ENCODE measurements at regions not wholly inside any gene's neighbourhood (a gene's known extent, or its start where the extent isn't known, plus 50 kb on each side); places are given as distances from the start of the nearest gene placed in this dataset.
"Not testable (repeated sequence)": the region's sequence is repeated elsewhere in the genome, so short reads cannot be mapped to it uniquely, and the experiment has no call there.

DNA sequence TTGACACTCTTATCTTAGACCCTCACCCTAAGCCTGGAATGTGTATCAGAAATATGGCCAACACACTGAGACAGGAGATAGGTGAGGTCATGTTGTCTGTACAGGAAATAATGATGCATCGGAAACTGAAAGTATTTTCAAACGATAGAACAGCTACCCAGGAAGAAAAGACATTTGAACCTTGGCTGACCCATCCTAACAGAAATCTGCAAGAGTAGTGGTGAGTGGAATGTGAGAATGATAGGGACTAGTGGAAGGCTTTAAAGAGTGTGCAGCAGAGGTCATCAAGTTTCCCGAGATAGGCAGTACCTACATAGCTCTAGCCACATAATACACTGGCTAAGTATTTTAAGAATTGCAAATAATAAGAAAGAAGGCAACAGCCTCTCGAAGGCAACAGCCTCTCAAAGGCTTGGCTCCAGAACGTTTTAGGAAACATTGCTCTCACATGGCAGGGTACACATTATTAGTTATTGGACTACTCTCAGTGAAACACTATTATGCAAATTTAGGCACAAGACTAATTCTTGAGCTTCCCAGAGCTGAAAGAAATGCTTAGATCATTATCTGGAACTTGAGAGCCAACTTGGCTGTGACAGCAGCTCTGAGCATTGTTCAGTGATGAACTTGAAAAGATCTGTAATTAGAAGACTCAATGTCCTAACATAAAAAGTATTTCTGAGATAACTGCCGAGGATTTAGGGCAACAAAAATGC is 133.1 kb upstream of the FBXL7 start:
- peak; percentile 28 for DNase-seq
- Histone ChIP-seq H3K9me3 (peaks cover 3% of the 10 kb centered on the region; the same call in 1 of the 2 replicates), H3K4me3 (no peak overlapping the region), H3K36me3 (no peaks in the 10 kb centered on the region), H3K27me3 (no peaks in the 10 kb centered on the region)

DNA sequence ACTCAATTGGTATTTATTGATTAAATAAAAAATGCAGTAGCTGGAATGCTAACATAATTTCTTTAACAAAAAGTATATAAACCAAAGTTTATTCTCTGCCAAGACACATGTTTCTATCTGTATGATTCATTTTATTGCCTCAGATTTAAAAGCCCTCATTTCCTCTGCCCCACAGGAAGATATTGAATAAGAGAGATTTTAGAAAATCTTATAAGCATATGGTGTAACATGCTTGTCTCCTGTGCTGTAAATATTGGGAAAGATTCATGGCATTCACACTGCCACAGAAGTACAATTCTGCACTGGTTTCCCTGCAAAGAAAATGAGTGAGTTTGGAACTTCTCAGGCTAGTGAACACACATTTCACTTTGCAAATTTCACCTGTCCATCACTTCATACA is 134.9 kb upstream of the FBXL7 start:
- Histone ChIP-seq H3K36me3 (no peaks in the 10 kb centered on the region), H3K4me3 (no peak overlapping the region), H3K9me3 (peaks cover 3% of the 10 kb centered on the region; the same call in 1 of the 2 replicates), H3K27me3 (no peaks in the 10 kb centered on the region)
- no peak for DNase-seq

DNA sequence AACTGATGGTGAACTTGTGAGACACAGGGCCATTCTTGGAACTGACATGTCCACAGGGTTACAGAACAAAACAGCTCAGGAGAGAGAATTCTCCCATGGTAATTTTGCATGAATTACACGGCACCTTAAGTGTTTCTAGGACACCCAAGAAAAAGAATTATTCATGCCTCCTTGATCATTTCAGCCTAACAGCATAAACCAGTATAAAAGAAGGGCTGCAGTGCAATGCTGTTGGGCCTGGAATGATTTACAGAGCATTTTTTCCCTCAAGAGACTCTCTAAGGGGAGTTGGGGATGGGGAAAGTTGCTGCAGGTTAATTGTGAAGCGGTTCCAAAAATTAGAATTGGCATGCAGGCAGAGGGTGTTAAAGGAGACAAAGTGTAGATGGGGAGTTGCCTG is 136.4 kb upstream of the FBXL7 start:
- H3K9me3 ChIP-seq = peaks cover 7% of the 10 kb centered on the region
- no peak overlapping the region for H3K4me3 ChIP-seq
- H3K36me3 ChIP-seq = no peaks in the 10 kb centered on the region
- no peak for DNase-seq
- no peaks in the 10 kb centered on the region for H3K27me3 ChIP-seq

DNA sequence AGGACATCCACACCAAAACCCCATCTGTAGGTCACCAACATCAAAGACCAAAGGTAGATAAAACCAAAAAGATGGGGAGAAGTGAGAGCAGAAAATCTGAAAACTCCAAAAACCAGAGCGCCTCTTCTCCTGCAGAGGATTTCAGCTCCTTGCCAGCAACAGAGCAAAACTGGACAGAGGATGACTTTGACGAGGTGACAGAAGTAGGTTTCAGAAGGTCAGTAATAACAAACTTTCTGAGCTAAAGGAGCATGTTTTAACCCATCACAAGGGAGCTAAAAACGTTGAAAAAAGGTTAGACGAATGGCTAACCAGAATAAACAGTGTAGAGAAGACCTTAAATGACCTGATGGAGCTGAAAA is 142.9 kb upstream of the FBXL7 start:
- DNase-seq, H3K4me3 ChIP-seq, H3K36me3 ChIP-seq: not testable (repeated sequence)

GRCh38 chr5:15356308-15357091 is 143.5 kb upstream of the FBXL7 start:
- not testable (repeated sequence) for DNase-seq, H3K36me3 ChIP-seq, H3K4me3 ChIP-seq, H3K27me3 ChIP-seq
- peaks cover 22% of the 10 kb centered on the region for H3K9me3 ChIP-seq

More for the DNA sequence above, 142.9 kb upstream of the FBXL7 start:
- peaks cover 22% of the 10 kb centered on the region for H3K9me3 ChIP-seq
- H3K27me3 ChIP-seq = not testable (repeated sequence)

- H3K9me3 ChIP-seq = peaks cover 21% of the 10 kb centered on the region
- DNase-seq = no peak
- H3K4me3 ChIP-seq = no peak overlapping the region
- no peaks in the 10 kb centered on the region for H3K36me3 ChIP-seq
- peaks cover 4% of the 10 kb centered on the region; the same call in 1 of the 2 replicates for H3K27me3 ChIP-seq
These were observed 146.0 kb upstream of the FBXL7 start for GRCh38 chr5:15354021-15354420.

DNA sequence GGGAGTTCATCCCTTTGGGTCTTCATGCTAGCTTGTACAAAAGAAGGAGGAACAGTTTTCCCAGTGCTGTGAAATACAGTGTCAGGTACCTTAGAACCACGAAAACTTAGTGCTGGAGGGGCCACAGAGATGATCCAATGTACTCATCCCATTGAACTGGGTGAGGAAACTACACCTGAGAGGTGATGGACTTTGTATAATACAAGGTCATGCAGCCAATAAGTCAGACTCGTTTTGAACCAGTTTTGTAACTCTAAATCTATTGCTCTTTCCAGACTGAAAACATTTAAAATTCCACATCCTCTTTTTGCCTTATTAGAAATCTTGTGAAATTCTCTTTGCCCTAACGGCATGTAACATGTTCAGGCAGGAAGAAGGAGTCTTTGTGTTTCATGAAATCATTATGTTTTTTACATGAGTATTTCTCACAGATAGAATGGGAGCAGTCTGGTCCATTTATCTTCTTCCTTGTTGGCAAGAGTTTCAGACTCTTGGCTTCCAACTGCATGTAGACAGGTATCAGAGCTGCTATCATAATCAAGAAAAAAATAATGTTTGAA is 146.8 kb upstream of the FBXL7 start:
- Histone ChIP-seq H3K27me3 (peaks cover 4% of the 10 kb centered on the region; the same call in 1 of the 2 replicates), H3K36me3 (no peaks in the 10 kb centered on the region), H3K4me3 (no peak overlapping the region), H3K9me3 (peaks cover 13% of the 10 kb centered on the region)
- DNase-seq = no peak

DNA sequence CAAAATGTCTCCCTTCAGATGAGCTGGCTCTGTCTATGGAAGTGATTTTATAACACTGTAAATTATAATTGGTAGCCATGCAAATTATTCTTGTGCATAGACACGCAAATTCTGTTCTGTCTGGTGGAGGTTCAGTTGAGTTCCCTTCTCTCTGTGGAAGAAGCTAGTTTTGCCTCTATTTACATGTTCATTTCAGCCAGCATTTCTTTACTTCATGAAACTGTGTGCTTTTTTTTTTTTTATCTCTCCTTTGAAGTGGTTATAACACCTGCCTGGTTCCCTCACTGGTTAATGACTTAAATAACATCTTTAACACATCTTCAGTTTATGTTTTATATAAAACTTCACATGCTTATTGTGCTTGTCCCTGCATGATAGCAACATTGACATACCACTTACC is 149.4 kb upstream of the FBXL7 start:
- Histone ChIP-seq H3K36me3 (no peaks in the 10 kb centered on the region), H3K4me3 (no peak overlapping the region), H3K9me3 (peaks cover under 1% of the 10 kb centered on the region; the same call in 1 of the 2 replicates), H3K27me3 (peaks cover 4% of the 10 kb centered on the region; the same call in 1 of the 2 replicates)
- DNase-seq = no peak

GRCh38 chr5:15346738-15347137 is 153.2 kb upstream of the FBXL7 start:
- Histone ChIP-seq H3K36me3 (no peaks in the 10 kb centered on the region), H3K9me3 (no peaks in the 10 kb centered on the region), H3K4me3 (no peak overlapping the region), H3K27me3 (0 out of 2 replicates have a peak, but pooled peaks cover 2% of the 10 kb centered on the region)
- no peak for DNase-seq

GRCh38 chr5:15344954-15345353 is 155.0 kb upstream of the FBXL7 start:
- DNase-seq = no peak
- no peak overlapping the region for H3K4me3 ChIP-seq
- no peaks in the 10 kb centered on the region for H3K9me3 ChIP-seq
- H3K27me3 ChIP-seq = no peaks in the 10 kb centered on the region
- no peaks in the 10 kb centered on the region for H3K36me3 ChIP-seq

GRCh38 chr5:15338546-15338945 is 161.4 kb upstream of the FBXL7 start:
- no peaks in the 10 kb centered on the region for H3K27me3 ChIP-seq
- no peak overlapping the region for H3K4me3 ChIP-seq
- no peak for DNase-seq
- no peaks in the 10 kb centered on the region for H3K9me3 ChIP-seq
- H3K36me3 ChIP-seq = no peaks in the 10 kb centered on the region

GRCh38 chr5:15334551-15335266 is 165.3 kb upstream of the FBXL7 start:
- no peaks in the 10 kb centered on the region for H3K27me3 ChIP-seq
- no peak for DNase-seq
- no peaks in the 10 kb centered on the region for H3K36me3 ChIP-seq
- no peaks in the 10 kb centered on the region for H3K9me3 ChIP-seq
- no peak overlapping the region for H3K4me3 ChIP-seq

DNA sequence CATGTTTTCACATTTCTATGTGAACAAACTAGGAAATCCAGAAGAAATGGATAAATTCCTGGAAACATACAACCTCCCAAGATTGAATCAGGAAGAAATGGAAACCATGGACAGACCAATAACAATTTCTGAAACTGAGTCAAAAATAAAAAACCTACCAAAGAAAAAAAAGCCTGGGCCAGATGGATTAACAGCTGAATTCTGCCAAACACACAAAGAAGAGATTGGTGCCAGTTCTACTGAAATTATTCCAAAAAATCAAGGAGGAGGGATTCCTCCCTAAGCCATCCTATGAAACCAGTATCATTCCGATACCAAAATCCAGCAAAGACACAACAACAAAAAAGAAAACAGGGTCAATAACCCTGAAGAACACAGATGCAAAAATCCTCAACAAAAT is 166.9 kb upstream of the FBXL7 start:
- no peaks in the 10 kb centered on the region for H3K9me3 ChIP-seq
- H3K27me3 ChIP-seq = no peaks in the 10 kb centered on the region
- no peak overlapping the region for H3K4me3 ChIP-seq
- no peak for DNase-seq
- no peaks in the 10 kb centered on the region for H3K36me3 ChIP-seq

GRCh38 chr5:15326932-15327331 is 173.0 kb upstream of the FBXL7 start:
- Histone ChIP-seq H3K4me3 (no peak overlapping the region), H3K36me3 (no peaks in the 10 kb centered on the region), H3K9me3 (no peaks in the 10 kb centered on the region), H3K27me3 (no peaks in the 10 kb centered on the region)
- DNase-seq = no peak

DNA sequence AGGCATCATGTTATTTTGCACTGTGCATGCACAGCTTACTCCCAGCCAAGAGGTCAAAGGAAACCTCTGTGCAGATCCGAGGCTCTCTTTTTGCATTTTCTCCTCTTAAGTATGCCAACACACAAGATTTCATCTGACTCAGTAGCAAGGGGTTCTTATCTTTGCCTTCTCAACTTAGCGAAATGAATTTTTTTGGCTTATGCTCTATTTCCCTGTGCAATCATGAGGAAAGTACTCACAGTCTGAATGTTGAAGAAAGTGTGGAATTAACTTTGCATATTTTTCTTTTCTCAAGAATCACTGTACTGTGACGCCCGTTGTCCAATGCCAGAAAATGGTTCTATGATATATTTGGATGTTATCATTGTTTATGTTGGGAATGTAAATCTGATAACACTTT is 173.5 kb upstream of the FBXL7 start:
- no peaks in the 10 kb centered on the region for H3K27me3 ChIP-seq
- H3K9me3 ChIP-seq = no peaks in the 10 kb centered on the region
- H3K4me3 ChIP-seq = no peak overlapping the region
- DNase-seq = no peak
- H3K36me3 ChIP-seq = no peaks in the 10 kb centered on the region

- H3K9me3 ChIP-seq = no peaks in the 10 kb centered on the region
- H3K27me3 ChIP-seq = no peaks in the 10 kb centered on the region
- no peak overlapping the region for H3K4me3 ChIP-seq
- DNase-seq = no peak
- H3K36me3 ChIP-seq = no peaks in the 10 kb centered on the region
These were observed 177.6 kb upstream of the FBXL7 start for GRCh38 chr5:15322421-15322820.

DNA sequence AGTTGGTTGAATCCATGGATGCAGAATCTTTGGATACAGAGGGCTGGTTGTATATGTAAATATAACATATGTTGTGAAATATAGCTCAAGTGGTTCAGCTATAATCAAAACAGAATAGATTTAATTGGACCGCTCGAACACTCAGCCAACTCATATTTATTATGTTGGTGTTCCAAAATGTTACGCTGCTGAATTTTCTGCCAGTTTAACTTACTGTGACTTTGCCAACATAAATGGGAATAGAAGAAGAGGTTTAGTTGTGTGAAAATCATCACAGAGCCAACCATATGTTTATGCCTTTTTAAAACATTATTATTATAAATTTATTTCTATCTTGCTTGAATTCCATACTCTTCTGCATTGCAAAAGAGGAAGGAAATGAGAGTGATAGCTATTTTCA is 178.2 kb upstream of the FBXL7 start:
- no peaks in the 10 kb centered on the region for H3K27me3 ChIP-seq
- no peaks in the 10 kb centered on the region for H3K36me3 ChIP-seq
- DNase-seq = no peak
- H3K9me3 ChIP-seq = no peaks in the 10 kb centered on the region
- no peak overlapping the region for H3K4me3 ChIP-seq

All from MG63 (cell line).